GM13977 (cell line): ENCODE measurements at regions not wholly inside any gene's neighbourhood (a gene's known extent, or its start where the extent isn't known, plus 50 kb on each side); places are given as distances from the start of the nearest gene placed in this dataset.

Source experiments
- DNase-seq: peaks from one replicate; pipeline ENCODE4 v3.0.0; 2012; ENCODE audit warnings: low spot score
- CTCF ChIP-seq: IDR thresholded peaks from 2 replicates; pipeline ENCODE4 v1.5.1; 2012; ENCODE audit warnings: mild to moderate bottlenecking, control low read depth; ENCODE audit not compliant: insufficient read depth; ENCODE audit errors: extremely low read depth, missing control alignments
- in situ Hi-C: fragments of 300-500 bp; cut with MboI; formaldehyde crosslinking; loops from one replicate; pipeline ENCODE4 v1.12.0; 2022; ENCODE audit warnings: low sequenced_read_pairs, low pct_unique_long_range_greater_than_20kb, mixed read lengths, inconsistent platforms; ENCODE audit not compliant: unreplicated experiment

- in situ Hi-C loops: no loop called here
- no peak for DNase-seq
- no peak for TF ChIP-seq CTCF
Measured at GRCh38 chr15:26157081-26157480, 294.0 kb upstream of the ATP10A start.

GRCh38 chr15:26156051-26156450, 292.9 kb upstream of the ATP10A start:
- TF ChIP-seq CTCF: no peak
- no peak for DNase-seq
- in situ Hi-C loops: no loop called here

DNA sequence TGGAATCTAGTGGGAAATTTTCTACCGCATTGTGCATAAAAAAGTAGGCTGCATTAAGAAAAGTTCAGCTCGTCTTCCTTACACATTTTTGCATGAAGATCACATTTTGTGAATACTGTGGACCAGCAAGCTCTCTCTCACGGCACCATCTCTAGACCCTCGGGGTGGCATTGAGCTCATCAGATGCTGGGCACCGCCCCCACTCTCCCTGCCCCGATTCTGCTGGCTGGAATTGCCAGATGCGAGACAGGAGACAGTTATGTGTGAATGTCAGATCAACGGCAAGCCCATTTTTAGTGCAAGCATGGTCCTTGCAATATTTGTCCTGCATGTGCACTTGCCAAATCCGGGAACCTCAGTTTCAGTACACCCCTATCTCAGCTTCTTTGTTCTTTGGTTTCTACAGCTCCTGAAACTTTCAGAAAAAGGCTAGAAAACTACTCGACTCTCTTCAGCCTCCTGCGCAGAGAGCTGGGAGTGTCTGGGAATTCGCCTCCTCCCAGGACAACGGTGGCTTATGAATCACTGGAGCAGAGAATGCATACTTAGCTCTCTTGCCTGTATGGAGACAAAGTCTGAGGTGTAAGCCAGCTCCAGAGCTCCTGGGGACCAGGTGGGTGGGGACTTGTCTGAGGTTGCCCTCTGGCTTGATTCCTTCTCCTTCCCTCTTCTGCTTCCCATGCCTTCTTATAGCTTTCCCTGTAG, 285.2 kb upstream of the ATP10A start:
- no peak for TF ChIP-seq CTCF
- in situ Hi-C loops: no loop called here
- no peak for DNase-seq

DNA sequence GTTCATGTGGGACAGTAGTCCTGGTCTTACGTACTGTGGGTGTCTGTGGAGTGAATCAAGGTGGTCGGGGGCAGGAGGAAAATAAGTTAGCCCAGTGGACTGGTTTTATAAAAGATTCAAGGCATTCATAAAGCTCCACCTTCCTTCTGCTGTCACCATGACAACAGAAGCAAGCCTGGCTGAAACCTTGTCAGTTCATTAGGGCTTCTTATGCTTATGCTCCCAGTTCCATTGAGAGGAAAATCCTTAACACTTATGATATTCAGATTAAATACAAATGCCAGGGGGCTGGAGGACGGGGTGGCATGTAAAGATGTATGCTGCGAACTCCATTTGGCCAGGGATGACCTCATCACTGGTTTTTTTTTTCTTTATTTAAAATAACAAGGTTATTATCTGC, 283.1 kb upstream of the ATP10A start:
- DNase-seq: no peak
- TF ChIP-seq CTCF: no peak
- in situ Hi-C loops: no loop called here

DNA sequence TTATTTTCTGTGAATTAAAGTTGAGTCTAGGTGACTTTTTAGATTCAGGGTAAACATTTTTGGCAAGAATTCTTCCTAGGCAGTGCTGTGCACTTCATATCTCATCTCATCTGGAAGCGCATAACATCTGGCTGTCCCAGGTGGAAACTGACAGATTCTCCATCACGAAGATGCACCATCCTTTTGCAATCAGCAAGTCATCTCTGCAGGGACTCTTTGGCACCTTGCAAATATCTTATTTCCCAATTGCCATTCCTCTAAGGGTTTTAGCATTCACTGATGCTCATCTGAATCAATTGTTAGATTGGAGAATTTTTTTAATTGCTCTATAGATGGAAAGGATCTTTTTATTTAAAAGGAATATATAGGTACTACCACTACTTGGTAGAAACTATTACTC, 282.7 kb upstream of the ATP10A start:
- in situ Hi-C loops: no loop called here
- TF ChIP-seq CTCF: no peak
- no peak for DNase-seq

DNA sequence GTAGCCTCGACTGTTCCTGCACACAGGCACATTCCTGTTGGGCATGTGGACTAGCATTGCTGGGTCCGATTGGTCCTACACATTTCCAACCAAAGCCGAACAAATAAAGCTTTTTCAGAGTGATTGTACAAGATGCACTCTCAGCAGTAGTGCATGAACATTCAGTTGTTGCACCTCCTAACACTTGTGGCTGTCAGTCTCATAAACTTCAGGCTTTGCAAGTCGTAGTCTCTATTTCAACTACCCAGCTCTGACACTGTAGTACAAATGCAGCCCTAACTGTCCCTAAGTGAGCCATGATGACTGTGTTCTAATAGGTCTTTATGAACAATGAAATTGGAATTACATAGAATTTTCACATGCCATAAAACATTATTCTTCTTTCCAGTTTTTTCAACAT, 281.7 kb upstream of the ATP10A start:
- in situ Hi-C loops: no loop called here
- TF ChIP-seq CTCF: no peak

GRCh38 chr15:26143221-26143620, 280.1 kb upstream of the ATP10A start:
- in situ Hi-C loops: no loop called here
- no peak for DNase-seq
- TF ChIP-seq CTCF: no peak

More for the DNA sequence above, 281.7 kb upstream of the ATP10A start:
- DNase-seq: no peak
